ENCODE measurements at regions not wholly inside any gene's neighbourhood (a gene's known extent, or its start where the extent isn't known, plus 50 kb on each side); places are given as distances from the start of the nearest gene placed in this dataset.
"Not testable (repeated sequence)": the region's sequence is repeated elsewhere in the genome, so short reads cannot be mapped to it uniquely, and the experiment has no call there.

DNA sequence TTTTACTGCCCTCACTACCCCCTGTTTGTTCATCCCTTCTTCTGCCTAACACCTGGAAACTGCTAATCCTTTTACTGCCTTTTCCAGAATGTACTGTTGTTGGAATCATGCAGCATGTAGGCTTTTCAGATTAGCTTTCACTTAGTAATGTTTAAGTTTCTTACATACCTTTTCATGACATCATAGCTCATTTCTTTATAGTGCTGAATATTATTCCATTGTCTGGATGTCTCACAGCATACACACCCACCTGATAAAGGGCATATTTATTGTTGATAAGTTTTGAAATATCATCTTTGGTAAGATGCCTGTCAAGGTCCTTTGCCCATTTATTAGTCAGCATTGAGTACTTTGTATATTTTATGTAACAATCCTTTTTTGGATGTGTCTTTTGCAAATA lies 588.2 kb upstream of the NRSN1 start:
- Histone ChIP-seq H3K36me3 (ENCODE audit: insufficient read depth, low read length) (no peaks in the 10 kb centered on the region), H3K27me3 (ENCODE audit: insufficient read depth, low read length, poor library complexity) (no peaks in the 10 kb centered on the region), H2AFZ (ENCODE audit: low read depth, low read length) (no peak overlapping the region), H3K9me3 (ENCODE audit: insufficient read depth, low read length, severe bottlenecking) (no peaks in the 10 kb centered on the region), H3K4me3 (ENCODE audit: low read depth in 1 of 2, low read length in 2 of 2) (no peak overlapping the region), H3K4me1 (ENCODE audit: insufficient read depth, low read length) (no peaks in the 10 kb centered on the region), H3K27ac (ENCODE audit: low read length) (no peak overlapping the region), H3K9ac (ENCODE audit: low read depth, low read length) (no peak overlapping the region), H3K79me2 (ENCODE audit: insufficient read depth, low read length) (no peaks in the 10 kb centered on the region), H4K20me1 (ENCODE audit: insufficient read depth, low read length) (no peaks in the 10 kb centered on the region), H3K4me2 (ENCODE audit: insufficient read depth, low read length) (no peak overlapping the region)
- TF ChIP-seq, protein P1, sequence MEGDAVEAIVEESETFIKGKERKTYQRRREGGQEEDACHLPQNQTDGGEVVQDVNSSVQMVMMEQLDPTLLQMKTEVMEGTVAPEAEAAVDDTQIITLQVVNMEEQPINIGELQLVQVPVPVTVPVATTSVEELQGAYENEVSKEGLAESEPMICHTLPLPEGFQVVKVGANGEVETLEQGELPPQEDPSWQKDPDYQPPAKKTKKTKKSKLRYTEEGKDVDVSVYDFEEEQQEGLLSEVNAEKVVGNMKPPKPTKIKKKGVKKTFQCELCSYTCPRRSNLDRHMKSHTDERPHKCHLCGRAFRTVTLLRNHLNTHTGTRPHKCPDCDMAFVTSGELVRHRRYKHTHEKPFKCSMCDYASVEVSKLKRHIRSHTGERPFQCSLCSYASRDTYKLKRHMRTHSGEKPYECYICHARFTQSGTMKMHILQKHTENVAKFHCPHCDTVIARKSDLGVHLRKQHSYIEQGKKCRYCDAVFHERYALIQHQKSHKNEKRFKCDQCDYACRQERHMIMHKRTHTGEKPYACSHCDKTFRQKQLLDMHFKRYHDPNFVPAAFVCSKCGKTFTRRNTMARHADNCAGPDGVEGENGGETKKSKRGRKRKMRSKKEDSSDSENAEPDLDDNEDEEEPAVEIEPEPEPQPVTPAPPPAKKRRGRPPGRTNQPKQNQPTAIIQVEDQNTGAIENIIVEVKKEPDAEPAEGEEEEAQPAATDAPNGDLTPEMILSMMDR (IDR thresholded peaks at IDR 0.05; ENCODE audit: borderline replicate concordance, extremely low read depth, low read length, poor library complexity, severe bottlenecking) = no peak
- TF ChIP-seq EZH2 (IDR thresholded peaks at IDR 0.05; ENCODE audit: borderline replicate concordance, low read depth, low read length, severe bottlenecking) = no peak
- DNase-seq (no peak), ATAC-seq (ENCODE audit: insufficient read depth, low read depth) (no peak)

DNA sequence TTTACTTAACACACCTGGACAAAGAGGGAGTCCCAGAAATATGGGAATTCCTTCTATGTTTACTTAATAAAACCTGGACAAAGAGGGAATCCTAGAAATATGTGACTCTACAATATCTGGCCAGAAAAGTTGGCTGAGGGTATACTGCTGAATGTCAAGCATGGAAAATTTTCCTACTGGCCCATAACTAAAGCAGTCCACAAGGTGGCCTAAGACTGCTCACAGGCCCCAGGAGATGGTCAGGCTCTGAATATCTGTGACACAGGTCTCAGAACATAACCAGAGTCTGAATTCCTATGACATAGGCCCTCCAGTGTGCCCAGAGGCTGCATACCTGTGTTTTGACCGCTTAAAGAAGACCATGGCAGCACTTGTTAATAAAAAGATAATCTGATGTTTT lies 578.2 kb upstream of the NRSN1 start:
- no peak for ATAC-seq (ENCODE audit: insufficient read depth, low read depth)
- DNase-seq = no peak
- no peak overlapping the region for H3K4me2 ChIP-seq (ENCODE audit: insufficient read depth, low read length)
- H3K36me3 ChIP-seq (ENCODE audit: insufficient read depth, low read length) = no peaks in the 10 kb centered on the region
- no peak overlapping the region for H2AFZ ChIP-seq (ENCODE audit: low read depth, low read length)
- no peak overlapping the region for H3K9ac ChIP-seq (ENCODE audit: low read depth, low read length)
- no peak overlapping the region for H3K27ac ChIP-seq (ENCODE audit: low read length)
- no peaks in the 10 kb centered on the region for H4K20me1 ChIP-seq (ENCODE audit: insufficient read depth, low read length)
- H3K79me2 ChIP-seq (ENCODE audit: insufficient read depth, low read length) = no peaks in the 10 kb centered on the region
- H3K4me1 ChIP-seq (ENCODE audit: insufficient read depth, low read length) = no peaks in the 10 kb centered on the region
- H3K4me3 ChIP-seq (ENCODE audit: low read depth in 1 of 2, low read length in 2 of 2) = no peak overlapping the region
- no peak for TF ChIP-seq EZH2 (IDR thresholded peaks at IDR 0.05; ENCODE audit: borderline replicate concordance, low read depth, low read length, severe bottlenecking)
- TF ChIP-seq, protein P1 (IDR thresholded peaks at IDR 0.05; ENCODE audit: borderline replicate concordance, extremely low read depth, low read length, poor library complexity, severe bottlenecking) = no peak
- H3K27me3 ChIP-seq (ENCODE audit: insufficient read depth, low read length, poor library complexity) = no peaks in the 10 kb centered on the region
- H3K9me3 ChIP-seq (ENCODE audit: insufficient read depth, low read length, severe bottlenecking) = no peaks in the 10 kb centered on the region

DNA sequence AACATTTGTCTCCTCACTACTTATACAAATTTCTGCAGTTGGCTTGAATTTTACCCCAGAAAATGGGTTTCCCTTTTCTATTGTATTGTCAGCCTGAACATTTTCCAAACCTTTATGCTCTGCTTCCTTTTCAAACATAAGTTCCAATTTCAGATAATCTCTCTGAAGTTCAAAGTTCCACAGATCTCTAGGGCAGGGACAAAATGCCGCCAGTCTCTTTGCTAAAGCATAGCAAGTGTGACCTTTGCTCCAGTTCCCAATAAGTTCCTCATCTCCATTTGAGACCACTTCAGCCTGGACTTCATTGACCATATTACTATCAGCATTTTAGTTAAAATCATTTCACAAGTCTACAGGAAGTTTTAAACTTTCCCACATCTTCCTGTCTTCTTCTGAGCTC lies 571.1 kb upstream of the NRSN1 start:
- not testable (repeated sequence) for ATAC-seq (ENCODE audit: insufficient read depth, low read depth); DNase-seq

DNA sequence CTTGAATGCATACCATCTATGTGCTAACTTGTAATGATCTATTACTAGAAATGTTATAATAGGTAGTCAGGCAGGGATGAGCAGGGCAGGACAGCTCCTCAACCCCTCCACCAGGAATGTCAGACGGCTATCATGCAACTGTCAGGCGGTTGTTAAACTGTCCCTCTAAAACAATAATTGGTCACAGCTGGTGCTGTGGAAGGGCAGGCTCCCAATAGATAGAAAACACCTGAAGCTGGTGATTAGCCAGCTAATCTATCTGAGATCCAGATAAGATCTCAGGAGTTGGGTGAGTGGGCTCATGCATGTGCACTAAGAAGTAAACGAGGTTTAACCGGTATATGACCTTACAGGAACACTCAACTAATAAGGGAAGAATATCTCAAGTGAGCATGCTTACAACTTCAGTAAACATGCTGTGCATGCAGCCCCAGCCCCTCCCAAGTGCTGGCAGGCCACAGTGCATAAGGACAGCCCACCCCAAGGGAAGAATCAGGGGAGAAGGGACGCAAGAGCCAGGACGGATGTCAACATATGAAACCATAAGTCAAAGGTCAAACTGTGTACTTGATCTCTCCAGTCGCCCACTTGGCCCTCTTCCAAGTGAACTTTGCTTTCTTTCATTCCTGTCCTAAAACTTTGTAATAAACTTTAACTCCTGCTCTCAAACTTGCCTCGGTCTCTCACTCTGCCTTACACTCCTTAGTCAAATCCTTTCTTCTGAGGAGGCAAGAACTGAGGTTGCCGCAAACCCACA lies 566.2 kb upstream of the NRSN1 start:
- Histone ChIP-seq H4K20me1 (ENCODE audit: insufficient read depth, low read length) (no peaks in the 10 kb centered on the region), H2AFZ (ENCODE audit: low read depth, low read length) (no peak overlapping the region), H3K36me3 (ENCODE audit: insufficient read depth, low read length) (no peaks in the 10 kb centered on the region), H3K79me2 (ENCODE audit: insufficient read depth, low read length) (no peaks in the 10 kb centered on the region), H3K27ac (ENCODE audit: low read length) (no peak overlapping the region), H3K9ac (ENCODE audit: low read depth, low read length) (no peak overlapping the region), H3K27me3 (ENCODE audit: insufficient read depth, low read length, poor library complexity) (no peaks in the 10 kb centered on the region), H3K4me2 (ENCODE audit: insufficient read depth, low read length) (no peak overlapping the region), H3K4me3 (ENCODE audit: low read depth in 1 of 2, low read length in 2 of 2) (no peak overlapping the region), H3K9me3 (ENCODE audit: insufficient read depth, low read length, severe bottlenecking) (no peaks in the 10 kb centered on the region), H3K4me1 (ENCODE audit: insufficient read depth, low read length) (no peaks in the 10 kb centered on the region)
- no peak for ATAC-seq (ENCODE audit: insufficient read depth, low read depth)
- no peak for TF ChIP-seq EZH2 (IDR thresholded peaks at IDR 0.05; ENCODE audit: borderline replicate concordance, low read depth, low read length, severe bottlenecking)
- TF ChIP-seq, protein P1 (IDR thresholded peaks at IDR 0.05; ENCODE audit: borderline replicate concordance, extremely low read depth, low read length, poor library complexity, severe bottlenecking) = no peak
- DNase-seq = no peak

More for the DNA sequence above, 571.1 kb upstream of the NRSN1 start:
- H3K9me3 ChIP-seq (ENCODE audit: insufficient read depth, low read length, severe bottlenecking); H2AFZ ChIP-seq (ENCODE audit: low read depth, low read length); H3K27me3 ChIP-seq (ENCODE audit: insufficient read depth, low read length, poor library complexity); H3K27ac ChIP-seq (ENCODE audit: low read length); H3K36me3 ChIP-seq (ENCODE audit: insufficient read depth, low read length); H3K4me1 ChIP-seq (ENCODE audit: insufficient read depth, low read length); H3K4me3 ChIP-seq (ENCODE audit: low read depth in 1 of 2, low read length in 2 of 2); H4K20me1 ChIP-seq (ENCODE audit: insufficient read depth, low read length); H3K79me2 ChIP-seq (ENCODE audit: insufficient read depth, low read length); H3K4me2 ChIP-seq (ENCODE audit: insufficient read depth, low read length); H3K9ac ChIP-seq (ENCODE audit: low read depth, low read length): not testable (repeated sequence)

Data from DND-41 (cell line).